HCT116 (cell line): ENCODE measurements at regions not wholly inside any gene's neighbourhood (a gene's known extent, or its start where the extent isn't known, plus 50 kb on each side); places are given as distances from the start of the nearest gene placed in this dataset.

ENCODE experiments used
- ATAC-seq: fragments of 200-7000 bp; cut with Tn5 transposase; 2 replicates; pipeline ENCODE4 v1.9.1; 2020; ENCODE audit warnings: mild to moderate bottlenecking, moderate library complexity
- BruUV-seq: library from RNA; stranded (reverse); fragments of 400-500 nt; replicated peaks from 2 replicates; lab custom pipeline; 2021; lab: Mats Ljungman, UMichigan
- CTCF ChIA-PET: fragments of 300-600 bp; sonication (Branson Sonifier 250); formaldehyde crosslinking; loops from one replicate; lab custom pipeline; 2021; ENCODE audit warnings: antibody characterized with exemption; lab: Charles Lee
- POLR2A ChIA-PET: fragments of 300-600, 350-600 bp; sonication (Branson Sonifier 250); formaldehyde crosslinking; loops from one replicate; lab custom pipeline; 2021; ENCODE audit warnings: antibody characterized with exemption; lab: Charles Lee
- RAD21 ChIA-PET, 2 experiments: fragments of 300-600 bp; sonication (Branson Sonifier 250); formaldehyde crosslinking; loops; one replicate each; lab custom pipeline; 2023; ENCODE audit warnings: low total read pairs in 2 of 2; ENCODE audit not compliant: uncharacterized antibody in 2 of 2, unreplicated experiment in 2 of 2, low non-redundant PET in 1 of 2; lab: Charles Lee
- DNase-seq: peaks from one replicate; pipeline ENCODE4 v3.0.0-alpha.2; 2010; ENCODE audit warnings: low read depth, low spot score
- H2AFZ ChIP-seq: fragments of 200-600 bp; shearing (Covaris generic), sonication (generic); 2 replicates; pipeline ENCODE4 v1.6.1; 2017; ENCODE audit warnings: low read depth, mixed run types, mixed read lengths, antibody characterized with exemption, low read length; ENCODE audit not compliant: poor library complexity, severe bottlenecking
- H3K27ac ChIP-seq: 2 replicates; pipeline ENCODE4 v1.5.1; 2012; ENCODE audit warnings: low read depth, low read length
- H3K27me3 ChIP-seq: fragments of 200-600 bp; sonication (generic); 2 replicates; pipeline ENCODE4 v1.6.1; 2016; ENCODE audit warnings: mixed run types, low read length, mixed read lengths; ENCODE audit not compliant: insufficient read depth
- H3K36me3 ChIP-seq, 2 experiments: fragments of 200-500 bp in 1 of 2; fragments of 200-600 bp in 1 of 2; sonication (Bioruptor generic) in 1 of 2; sonication (generic) in 1 of 2; 2 replicates each; pipeline versions ENCODE4 v1.5.1 to v1.6.1; 2014 to 2016; ENCODE audit warnings: low read length in 2 of 2, inconsistent platforms in 1 of 2, mixed read lengths in 1 of 2, mixed run types in 1 of 2; ENCODE audit not compliant: insufficient read depth in 2 of 2, control insufficient read depth in 1 of 2
- H3K4me1 ChIP-seq, 2 experiments: fragments of 200-600 bp in 1 of 2; sonication (generic) in 1 of 2; 2 replicates each; pipeline versions ENCODE4 v1.5.1 to v1.6.1; 2012 to 2017; ENCODE audit warnings: low read length in 2 of 2, inconsistent platforms in 1 of 2, mild to moderate bottlenecking in 1 of 2, mixed read lengths in 1 of 2, mixed run types in 1 of 2, moderate library complexity in 1 of 2; ENCODE audit not compliant: insufficient read depth in 2 of 2, control insufficient read depth in 1 of 2
- H3K4me2 ChIP-seq: fragments of 200-600 bp; sonication (generic); 2 replicates; pipeline ENCODE4 v1.6.1; 2017; ENCODE audit warnings: mixed run types, low read length, mixed read lengths
- H3K4me3 ChIP-seq, 2 experiments: fragments of 200-600 bp in 1 of 2; sonication (generic) in 1 of 2; replicated peaks in 1 of 2; 2 replicates each; pipeline ENCODE4 v1.5.1; 2011 to 2016; ENCODE audit warnings: low read length in 2 of 2, control low read depth in 1 of 2, low read depth in 1 of 2, mild to moderate bottlenecking in 1 of 2, mixed read lengths in 1 of 2, mixed run types in 1 of 2
- H3K79me2 ChIP-seq: fragments of 200-600 bp; sonication (generic); 2 replicates; pipeline ENCODE4 v1.6.1; 2017; ENCODE audit warnings: mild to moderate bottlenecking, mixed run types, low read length, moderate library complexity, mixed read lengths; ENCODE audit not compliant: insufficient read depth
- H3K9ac ChIP-seq: fragments of 200-600 bp; sonication (generic); 2 replicates; pipeline ENCODE4 v1.6.1; 2016; ENCODE audit warnings: low read length, mixed read lengths
- H3K9me2 ChIP-seq: fragments of 200-600 bp; sonication (generic), shearing (Covaris generic); 2 replicates; pipeline ENCODE4 v1.6.1; 2017; ENCODE audit warnings: mixed run types, mild to moderate bottlenecking, moderate library complexity; ENCODE audit not compliant: insufficient read depth
- H3K9me3 ChIP-seq, 2 experiments: fragments of 200-500 bp in 1 of 2; fragments of 200-600 bp in 1 of 2; sonication (Bioruptor generic) in 1 of 2; sonication (generic) in 1 of 2; 2 replicates each; pipeline ENCODE4 v1.6.1; 2014 to 2017; ENCODE audit warnings: low read length in 2 of 2, mixed read lengths in 2 of 2, inconsistent platforms in 1 of 2, low read depth in 1 of 2, mild to moderate bottlenecking in 1 of 2, mixed run types in 1 of 2, moderate library complexity in 1 of 2; ENCODE audit not compliant: control insufficient read depth in 1 of 2, insufficient read depth in 1 of 2
- H4K20me1 ChIP-seq: fragments of 200-600 bp; sonication (generic), shearing (Covaris generic); 2 replicates; pipeline ENCODE4 v1.6.1; 2017; ENCODE audit warnings: mixed run types, mild to moderate bottlenecking, moderate library complexity; ENCODE audit not compliant: insufficient read depth
- CBX3 ChIP-seq: IDR thresholded peaks from 2 replicates; pipeline ENCODE4 v1.6.1; 2012; ENCODE audit warnings: low read depth
- ELF1 ChIP-seq: IDR thresholded peaks from 2 replicates; pipeline ENCODE4 v1.6.1; 2012; ENCODE audit warnings: low read depth, borderline replicate concordance
- EZH2 ChIP-seq: fragments of 200-600 bp; sonication (generic); IDR thresholded peaks from 2 replicates; pipeline ENCODE4 v1.6.1; 2017; ENCODE audit warnings: antibody characterized with exemption, mixed run types
- EZH2phosphoT487 ChIP-seq: fragments of 200-600 bp; IDR thresholded peaks from 2 replicates; pipeline ENCODE4 v1.6.1; 2018; ENCODE audit warnings: antibody characterized with exemption, borderline replicate concordance
- FOSL1 ChIP-seq: IDR thresholded peaks from 2 replicates; pipeline ENCODE4 v1.6.1; 2012; ENCODE audit warnings: low read depth
- JUND ChIP-seq: IDR thresholded peaks from 2 replicates; pipeline ENCODE4 v1.6.1; 2012
- POLR2AphosphoS5 ChIP-seq: IDR thresholded peaks from 2 replicates; pipeline ENCODE4 v1.6.1; 2011; ENCODE audit warnings: mild to moderate bottlenecking, low read depth, low read length, moderate library complexity
- RAD21 ChIP-seq: IDR thresholded peaks from 2 replicates; pipeline ENCODE4 v1.6.1; 2012; ENCODE audit warnings: low read depth, mild to moderate bottlenecking
- SIN3A ChIP-seq: IDR thresholded peaks from 2 replicates; pipeline ENCODE4 v1.6.1; 2012; ENCODE audit warnings: low read depth
- SP1 ChIP-seq: IDR thresholded peaks from 2 replicates; pipeline ENCODE4 v1.6.1; 2012; ENCODE audit warnings: low read depth
- SRF ChIP-seq: IDR thresholded peaks from 2 replicates; pipeline ENCODE4 v1.6.1; 2012; ENCODE audit warnings: low read depth
- YY1 ChIP-seq: IDR thresholded peaks from 2 replicates; pipeline ENCODE4 v1.6.1; 2011; ENCODE audit warnings: low read length, low read depth, moderate library complexity, mild to moderate bottlenecking; ENCODE audit not compliant: insufficient replicate concordance; ENCODE audit errors: extremely low read depth
- ZBTB33 ChIP-seq: IDR thresholded peaks from 2 replicates; pipeline ENCODE4 v1.6.1; 2011; ENCODE audit warnings: mild to moderate bottlenecking, low read length, moderate library complexity; ENCODE audit not compliant: insufficient replicate concordance; ENCODE audit errors: extremely low read depth
- ZFX ChIP-seq: fragments of 450-650 bp; IDR thresholded peaks from 2 replicates; pipeline ENCODE4 v1.6.1; 2017
- intact Hi-C: fragments of 100-400 bp; cut with micrococcal nuclease; formaldehyde crosslinking; loops from 2 replicates; pipeline ENCODE4 v1.10.0; 2022

GRCh38 chr18:64966667-64967066 lies 784.1 kb upstream of the CDH7 start:
- no peak overlapping the region for H3K4me3 ChIP-seq
- H2AFZ ChIP-seq: no peak overlapping the region
- no peak for ATAC-seq
- no peak overlapping the region for H3K9ac ChIP-seq
- ChIA-PET CTCF (no interaction called here), POLR2A (no interaction called here), RAD21 (no interaction called here)
- no peaks in the 10 kb centered on the region for H3K27me3 ChIP-seq
- peaks cover 4 to 24% of the 10 kb centered on the region in 2 experiments; a peak in 2 of 4 replicates for H3K9me3 ChIP-seq
- no peaks in the 10 kb centered on the region for H3K79me2 ChIP-seq
- TF ChIP-seq ELF1 (no peak), SIN3A (no peak), JUND (no peak), FOSL1 (no peak), POLR2AphosphoS5 (no peak), EZH2phosphoT487 (no peak), RAD21 (no peak), SRF (no peak), YY1 (no peak), EZH2 (no peak), ZBTB33 (no peak), CBX3 (no peak), ZFX (no peak), SP1 (no peak)
- H4K20me1 ChIP-seq: no peaks in the 10 kb centered on the region
- no peak overlapping the region for H3K27ac ChIP-seq
- H3K9me2 ChIP-seq: no peaks in the 10 kb centered on the region
- H3K36me3 ChIP-seq: no peaks in the 10 kb centered on the region
- no TSS peak for BruUV-seq
- intact Hi-C loops: no loop called here
- H3K4me2 ChIP-seq: no peak overlapping the region
- H3K4me1 ChIP-seq: no peaks in the 10 kb centered on the region
- no peak for DNase-seq
